ENCODE measurements at regions not wholly inside any gene's neighbourhood (a gene's known extent, or its start where the extent isn't known, plus 50 kb on each side); places are given as distances from the start of the nearest gene placed in this dataset.

GRCh38 chr7:118478236-118478635 is 253.7 kb downstream of the ANKRD7 start:
- Histone ChIP-seq H3K9me3 (ENCODE audit: insufficient read depth, low read length, severe bottlenecking) (peaks cover 13% of the 10 kb centered on the region), H3K27ac (ENCODE audit: low read length) (no peak overlapping the region), H3K27me3 (ENCODE audit: insufficient read depth, low read length, poor library complexity) (no peaks in the 10 kb centered on the region), H3K36me3 (ENCODE audit: insufficient read depth, low read length) (no peaks in the 10 kb centered on the region), H2AFZ (ENCODE audit: low read depth, low read length) (no peak overlapping the region; the same call in none of the 2 replicates), H3K9ac (ENCODE audit: low read depth, low read length) (no peak overlapping the region), H3K4me3 (ENCODE audit: low read depth in 1 of 2, low read length in 2 of 2) (no peak overlapping the region), H3K79me2 (ENCODE audit: insufficient read depth, low read length) (no peaks in the 10 kb centered on the region), H3K4me1 (ENCODE audit: insufficient read depth, low read length) (no peaks in the 10 kb centered on the region), H4K20me1 (ENCODE audit: insufficient read depth, low read length) (no peaks in the 10 kb centered on the region), H3K4me2 (ENCODE audit: insufficient read depth, low read length) (no peak overlapping the region)
- DNase-seq (no peak), ATAC-seq (ENCODE audit: insufficient read depth, low read depth) (peak; percentile 37; the same call in 2 of the 3 replicates)
- TF ChIP-seq, protein P1, sequence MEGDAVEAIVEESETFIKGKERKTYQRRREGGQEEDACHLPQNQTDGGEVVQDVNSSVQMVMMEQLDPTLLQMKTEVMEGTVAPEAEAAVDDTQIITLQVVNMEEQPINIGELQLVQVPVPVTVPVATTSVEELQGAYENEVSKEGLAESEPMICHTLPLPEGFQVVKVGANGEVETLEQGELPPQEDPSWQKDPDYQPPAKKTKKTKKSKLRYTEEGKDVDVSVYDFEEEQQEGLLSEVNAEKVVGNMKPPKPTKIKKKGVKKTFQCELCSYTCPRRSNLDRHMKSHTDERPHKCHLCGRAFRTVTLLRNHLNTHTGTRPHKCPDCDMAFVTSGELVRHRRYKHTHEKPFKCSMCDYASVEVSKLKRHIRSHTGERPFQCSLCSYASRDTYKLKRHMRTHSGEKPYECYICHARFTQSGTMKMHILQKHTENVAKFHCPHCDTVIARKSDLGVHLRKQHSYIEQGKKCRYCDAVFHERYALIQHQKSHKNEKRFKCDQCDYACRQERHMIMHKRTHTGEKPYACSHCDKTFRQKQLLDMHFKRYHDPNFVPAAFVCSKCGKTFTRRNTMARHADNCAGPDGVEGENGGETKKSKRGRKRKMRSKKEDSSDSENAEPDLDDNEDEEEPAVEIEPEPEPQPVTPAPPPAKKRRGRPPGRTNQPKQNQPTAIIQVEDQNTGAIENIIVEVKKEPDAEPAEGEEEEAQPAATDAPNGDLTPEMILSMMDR (IDR thresholded peaks at IDR 0.05; ENCODE audit: borderline replicate concordance, extremely low read depth, low read length, poor library complexity, severe bottlenecking) = no peak
- TF ChIP-seq EZH2 (IDR thresholded peaks at IDR 0.05; ENCODE audit: borderline replicate concordance, low read depth, low read length, severe bottlenecking) = no peak

DNA sequence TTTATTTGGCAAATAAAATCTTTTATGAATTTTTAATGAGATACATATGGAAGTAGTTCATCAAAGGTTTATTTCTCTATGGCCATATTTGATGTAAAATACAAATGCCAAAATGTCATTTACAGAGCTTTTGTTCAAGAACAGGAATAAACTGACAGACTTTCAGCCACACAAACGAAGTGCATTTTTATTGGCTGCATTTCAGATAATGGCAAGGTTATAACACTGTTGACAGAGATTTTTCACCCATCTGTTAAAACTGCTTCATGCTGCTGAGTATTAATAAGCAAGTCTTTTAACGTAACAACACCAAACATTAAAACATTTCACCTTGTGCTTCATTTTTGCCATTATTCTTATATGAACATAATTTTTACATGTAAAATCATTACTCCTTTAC is 254.4 kb downstream of the ANKRD7 start:
- no peaks in the 10 kb centered on the region for H3K36me3 ChIP-seq (ENCODE audit: insufficient read depth, low read length)
- no peaks in the 10 kb centered on the region for H3K27me3 ChIP-seq (ENCODE audit: insufficient read depth, low read length, poor library complexity)
- H3K27ac ChIP-seq (ENCODE audit: low read length) = no peak overlapping the region
- TF ChIP-seq, protein P1 (IDR thresholded peaks at IDR 0.05; ENCODE audit: borderline replicate concordance, extremely low read depth, low read length, poor library complexity, severe bottlenecking) = no peak
- TF ChIP-seq EZH2 (IDR thresholded peaks at IDR 0.05; ENCODE audit: borderline replicate concordance, low read depth, low read length, severe bottlenecking) = no peak
- no peaks in the 10 kb centered on the region for H3K79me2 ChIP-seq (ENCODE audit: insufficient read depth, low read length)
- H3K4me2 ChIP-seq (ENCODE audit: insufficient read depth, low read length) = no peak overlapping the region
- no peak overlapping the region for H3K4me3 ChIP-seq (ENCODE audit: low read depth in 1 of 2, low read length in 2 of 2)
- no peak overlapping the region for H2AFZ ChIP-seq (ENCODE audit: low read depth, low read length)
- no peaks in the 10 kb centered on the region for H3K4me1 ChIP-seq (ENCODE audit: insufficient read depth, low read length)
- ATAC-seq (ENCODE audit: insufficient read depth, low read depth) (no peak), DNase-seq (no peak)
- H3K9ac ChIP-seq (ENCODE audit: low read depth, low read length) = no peak overlapping the region
- peaks cover 13% of the 10 kb centered on the region for H3K9me3 ChIP-seq (ENCODE audit: insufficient read depth, low read length, severe bottlenecking)
- H4K20me1 ChIP-seq (ENCODE audit: insufficient read depth, low read length) = no peaks in the 10 kb centered on the region

DNA sequence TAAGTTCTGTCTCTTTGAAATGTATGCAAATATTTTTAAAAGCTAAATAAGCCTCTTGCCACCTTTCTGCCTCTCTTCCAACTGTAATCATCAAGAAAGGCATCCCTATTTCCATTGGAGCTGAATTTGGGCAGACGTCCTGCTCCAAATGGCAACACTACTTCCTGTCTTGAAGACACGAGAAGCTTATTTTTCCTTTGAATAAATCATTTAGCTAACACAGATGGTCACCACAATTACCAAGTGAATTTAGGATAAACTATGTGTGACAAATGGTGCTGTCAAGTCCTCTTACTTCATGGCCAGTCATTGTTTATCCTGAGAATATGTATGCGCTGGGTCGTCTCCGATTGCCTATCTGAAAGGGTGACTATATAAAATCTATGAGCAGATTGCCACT is 268.0 kb downstream of the ANKRD7 start:
- Histone ChIP-seq H3K9me3 (ENCODE audit: insufficient read depth, low read length, severe bottlenecking) (no peaks in the 10 kb centered on the region), H3K79me2 (ENCODE audit: insufficient read depth, low read length) (no peaks in the 10 kb centered on the region), H3K4me2 (ENCODE audit: insufficient read depth, low read length) (no peak overlapping the region), H3K9ac (ENCODE audit: low read depth, low read length) (no peak overlapping the region), H3K4me1 (ENCODE audit: insufficient read depth, low read length) (no peaks in the 10 kb centered on the region), H3K27ac (ENCODE audit: low read length) (no peak overlapping the region), H4K20me1 (ENCODE audit: insufficient read depth, low read length) (no peaks in the 10 kb centered on the region), H3K27me3 (ENCODE audit: insufficient read depth, low read length, poor library complexity) (no peaks in the 10 kb centered on the region), H3K4me3 (ENCODE audit: low read depth in 1 of 2, low read length in 2 of 2) (no peak overlapping the region), H3K36me3 (ENCODE audit: insufficient read depth, low read length) (no peaks in the 10 kb centered on the region), H2AFZ (ENCODE audit: low read depth, low read length) (no peak overlapping the region)
- no peak for ATAC-seq (ENCODE audit: insufficient read depth, low read depth)
- TF ChIP-seq, protein P1 (IDR thresholded peaks at IDR 0.05; ENCODE audit: borderline replicate concordance, extremely low read depth, low read length, poor library complexity, severe bottlenecking) = no peak
- no peak for TF ChIP-seq EZH2 (IDR thresholded peaks at IDR 0.05; ENCODE audit: borderline replicate concordance, low read depth, low read length, severe bottlenecking)
- DNase-seq = no peak

DNA sequence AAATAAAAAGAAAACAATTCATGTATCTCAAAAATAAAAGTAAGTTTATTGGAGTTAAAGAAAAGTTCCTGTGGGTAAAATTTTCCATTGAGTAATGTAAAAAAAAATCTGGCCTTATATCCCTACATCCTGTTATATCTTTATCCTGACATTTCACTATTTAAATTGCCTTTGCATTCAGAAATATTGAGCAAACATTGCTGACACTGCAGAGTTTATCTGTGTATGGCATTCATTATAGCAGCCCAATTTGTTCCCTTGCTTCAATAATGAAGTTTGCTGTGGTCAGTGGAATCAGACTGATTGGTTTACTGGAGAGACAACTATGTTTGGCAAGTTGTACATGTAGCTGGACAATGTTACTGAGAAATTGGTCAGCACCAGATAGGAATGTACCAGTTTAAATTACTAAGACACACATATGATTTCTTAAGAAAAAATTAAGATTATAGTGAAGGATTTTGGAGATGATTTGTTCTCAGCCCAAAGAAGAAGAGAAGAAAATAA is 271.7 kb downstream of the ANKRD7 start:
- H3K36me3 ChIP-seq (ENCODE audit: insufficient read depth, low read length) = no peaks in the 10 kb centered on the region
- no peaks in the 10 kb centered on the region for H3K79me2 ChIP-seq (ENCODE audit: insufficient read depth, low read length)
- no peak for TF ChIP-seq EZH2 (IDR thresholded peaks at IDR 0.05; ENCODE audit: borderline replicate concordance, low read depth, low read length, severe bottlenecking)
- TF ChIP-seq, protein P1 (IDR thresholded peaks at IDR 0.05; ENCODE audit: borderline replicate concordance, extremely low read depth, low read length, poor library complexity, severe bottlenecking) = no peak
- ATAC-seq (ENCODE audit: insufficient read depth, low read depth) = no peak
- H4K20me1 ChIP-seq (ENCODE audit: insufficient read depth, low read length) = no peaks in the 10 kb centered on the region
- no peak overlapping the region for H3K4me3 ChIP-seq (ENCODE audit: low read depth in 1 of 2, low read length in 2 of 2)
- H3K27ac ChIP-seq (ENCODE audit: low read length) = no peak overlapping the region
- no peaks in the 10 kb centered on the region for H3K27me3 ChIP-seq (ENCODE audit: insufficient read depth, low read length, poor library complexity)
- H2AFZ ChIP-seq (ENCODE audit: low read depth, low read length) = no peak overlapping the region
- no peaks in the 10 kb centered on the region for H3K4me1 ChIP-seq (ENCODE audit: insufficient read depth, low read length)
- no peaks in the 10 kb centered on the region for H3K9me3 ChIP-seq (ENCODE audit: insufficient read depth, low read length, severe bottlenecking)
- no peak for DNase-seq
- no peak overlapping the region for H3K9ac ChIP-seq (ENCODE audit: low read depth, low read length)
- no peak overlapping the region for H3K4me2 ChIP-seq (ENCODE audit: insufficient read depth, low read length)

Measured in DND-41 (cell line).